Naive thymus-derived CD4-positive, alpha-beta T cell (primary cell): ENCODE measurements at regions not wholly inside any gene's neighbourhood (a gene's known extent, or its start where the extent isn't known, plus 50 kb on each side); places are given as distances from the start of the nearest gene placed in this dataset.

ENCODE experiments used
- ATAC-seq: fragments of 150-1000 bp; cut with Tn5 transposase; 2 replicates; pipeline ENCODE4 v1.10.0; 2021; ENCODE audit warnings: mild to moderate bottlenecking, moderate library complexity
- CTCF ChIA-PET: fragments of 350-600 bp; sonication (Branson Sonifier 250); formaldehyde crosslinking; loops from one replicate; lab custom pipeline; 2021; ENCODE audit warnings: antibody characterized with exemption; lab: Charles Lee
- POLR2A ChIA-PET: fragments of 350-600 bp; sonication (Branson Sonifier 250); formaldehyde crosslinking; loops from one replicate; lab custom pipeline; 2021; ENCODE audit warnings: antibody characterized with exemption, inconsistent platforms; lab: Charles Lee
- DNase-seq, 9 donors: peaks; one replicate each; pipeline versions ENCODE4 v3.0.0 to v3.0.0-alpha.2; 2020 to 2022; ENCODE audit warnings: mixed read lengths in 1 of 9
- H3K27ac ChIP-seq: one replicate; pipeline ENCODE4 v1.7.0; 2013; ENCODE audit warnings: mild to moderate bottlenecking, low read depth, low read length, moderate library complexity
- H3K27me3 ChIP-seq, 2 donors: one replicate each; pipeline ENCODE4 v1.7.0; 2013; ENCODE audit warnings: low read length in 2 of 2, mild to moderate bottlenecking in 2 of 2, moderate library complexity in 2 of 2; ENCODE audit not compliant: control insufficient read depth in 2 of 2, insufficient read depth in 2 of 2
- H3K36me3 ChIP-seq, 3 experiments: 1 replicate in 2 of 3; 2 replicates in 1 of 3; pipeline ENCODE4 v1.7.0; 2013; ENCODE audit warnings: low read length in 3 of 3, mild to moderate bottlenecking in 3 of 3, moderate library complexity in 1 of 3; ENCODE audit not compliant: insufficient read depth in 3 of 3, control insufficient read depth in 2 of 3
- H3K4me1 ChIP-seq, 2 donors: one replicate each; pipeline ENCODE4 v1.7.0; 2013; ENCODE audit warnings: low read length in 2 of 2, mild to moderate bottlenecking in 2 of 2, moderate library complexity in 1 of 2; ENCODE audit not compliant: control insufficient read depth in 2 of 2, insufficient read depth in 2 of 2
- H3K4me3 ChIP-seq: 2 replicates; pipeline ENCODE4 v1.7.0; 2013; ENCODE audit warnings: mild to moderate bottlenecking, low read length
- H3K9me3 ChIP-seq, 3 experiments: 1 replicate in 2 of 3; 2 replicates in 1 of 3; pipeline ENCODE4 v1.7.0; 2013; ENCODE audit warnings: low read length in 3 of 3; ENCODE audit not compliant: control insufficient read depth in 2 of 3
- H3K27ac Mint-ChIP-seq, 9 donors: one replicate each; pipeline ENCODE4 v1.8.0; 2020 to 2022; ENCODE audit warnings: mixed read lengths in 9 of 9, mild to moderate bottlenecking in 8 of 9, moderate library complexity in 5 of 9, inconsistent platforms in 2 of 9
- H3K27me3 Mint-ChIP-seq, 5 donors: one replicate each; pipeline ENCODE4 v1.8.0; 2021 to 2022; ENCODE audit warnings: mixed read lengths in 5 of 5, mild to moderate bottlenecking in 1 of 5
- H3K36me3 Mint-ChIP-seq, 5 donors: one replicate each; pipeline ENCODE4 v1.8.0; 2020 to 2022; ENCODE audit warnings: mixed read lengths in 5 of 5, mild to moderate bottlenecking in 3 of 5, inconsistent platforms in 1 of 5
- H3K4me1 Mint-ChIP-seq, 7 donors: one replicate each; pipeline ENCODE4 v1.8.0; 2020 to 2022; ENCODE audit warnings: mixed read lengths in 7 of 7, mild to moderate bottlenecking in 3 of 7, inconsistent platforms in 1 of 7
- H3K4me3 Mint-ChIP-seq, 10 donors: one replicate each; pipeline ENCODE4 v1.8.0; 2020 to 2022; ENCODE audit warnings: mild to moderate bottlenecking in 10 of 10, mixed read lengths in 10 of 10, moderate library complexity in 6 of 10, inconsistent platforms in 2 of 10
- H3K9me3 Mint-ChIP-seq, 11 donors: one replicate each; pipeline ENCODE4 v1.8.0; 2020 to 2022; ENCODE audit warnings: mixed read lengths in 11 of 11, mild to moderate bottlenecking in 4 of 11, inconsistent platforms in 1 of 11, moderate library complexity in 1 of 11
- intact Hi-C, 2 donors: fragments of 100-400 bp; cut with micrococcal nuclease; formaldehyde crosslinking; loops; one replicate each; pipeline ENCODE4 v1.15.1; 2023

DNA sequence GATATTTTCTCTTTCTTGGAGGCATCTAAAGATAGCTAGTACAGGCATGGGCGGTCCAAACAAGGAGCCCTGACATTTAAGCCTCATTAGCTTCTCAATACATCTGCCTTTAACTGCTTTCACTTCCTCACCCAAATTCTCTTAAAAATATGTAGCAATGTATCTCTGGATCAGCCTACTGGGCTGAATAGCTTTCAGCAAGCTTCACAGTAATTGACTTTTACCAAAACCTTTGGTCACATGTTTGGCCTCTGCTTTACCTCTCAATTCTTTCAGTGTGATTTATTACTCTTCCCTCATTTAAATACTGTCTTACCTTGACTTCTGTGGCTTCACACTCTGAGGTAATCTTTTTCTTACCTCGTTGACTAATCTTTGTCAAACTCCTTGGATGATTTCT, 1618.1 kb downstream of the GRIK2 start:
- no peak overlapping the region for H3K4me3 ChIP-seq
- no peaks in the 10 kb centered on the region for H3K36me3 Mint-ChIP-seq
- H3K27ac Mint-ChIP-seq, result no peak overlapping the region
- CTCF ChIA-PET, result no interaction called here
- POLR2A ChIA-PET, result no interaction called here
- H3K4me1 Mint-ChIP-seq, result no peaks in the 10 kb centered on the region
- H3K4me3 Mint-ChIP-seq, result no peak overlapping the region
- H3K4me1 ChIP-seq, result no peaks in the 10 kb centered on the region
- no peak for DNase-seq
- intact Hi-C loops, result no loop called here
- no peaks in the 10 kb centered on the region for H3K9me3 ChIP-seq
- no peaks in the 10 kb centered on the region for H3K27me3 ChIP-seq
- H3K27ac ChIP-seq, result no peak overlapping the region
- H3K9me3 Mint-ChIP-seq, result peaks cover 0 to 26% (median 7%) of the 10 kb centered on the region in 11 donors
- no peaks in the 10 kb centered on the region for H3K27me3 Mint-ChIP-seq
- no peaks in the 10 kb centered on the region for H3K36me3 ChIP-seq
- no peak for ATAC-seq

DNA sequence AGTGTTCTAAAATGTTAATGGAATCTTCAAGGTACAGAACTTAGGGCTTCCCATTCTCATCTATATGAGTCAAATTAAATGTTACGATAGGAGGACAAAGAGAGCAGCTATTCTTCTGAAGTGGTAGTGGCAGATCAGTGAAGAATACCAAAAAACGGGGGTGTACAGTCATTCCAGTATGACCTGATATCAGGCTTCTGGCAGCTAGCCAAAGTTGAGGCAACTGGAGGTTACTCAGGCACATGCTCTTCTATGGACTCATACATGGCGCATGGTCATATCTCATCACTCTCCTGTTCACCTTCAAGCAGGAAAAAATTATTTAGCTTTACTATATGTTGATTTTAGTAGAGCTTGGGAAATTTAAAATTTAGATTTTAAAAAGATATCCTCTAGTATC, 1608.8 kb downstream of the GRIK2 start:
- DNase-seq (no peak), ATAC-seq (no peak)
- intact Hi-C loops, result no loop called here
- Mint-ChIP-seq H3K4me1 (no peaks in the 10 kb centered on the region), H3K27ac (no peak overlapping the region), H3K9me3 (peaks cover 4 to 23% (median 10%) of the 10 kb centered on the region in 11 donors), H3K4me3 (no peak overlapping the region), H3K27me3 (no peaks in the 10 kb centered on the region), H3K36me3 (peaks cover 0 to 9% (median 0%) of the 10 kb centered on the region in 5 donors)
- Histone ChIP-seq H3K27ac (no peak overlapping the region), H3K9me3 (no peaks in the 10 kb centered on the region), H3K4me1 (no peaks in the 10 kb centered on the region), H3K4me3 (no peak overlapping the region), H3K27me3 (no peaks in the 10 kb centered on the region), H3K36me3 (no peaks in the 10 kb centered on the region)
- POLR2A ChIA-PET, result no interaction called here
- CTCF ChIA-PET, result no interaction called here

DNA sequence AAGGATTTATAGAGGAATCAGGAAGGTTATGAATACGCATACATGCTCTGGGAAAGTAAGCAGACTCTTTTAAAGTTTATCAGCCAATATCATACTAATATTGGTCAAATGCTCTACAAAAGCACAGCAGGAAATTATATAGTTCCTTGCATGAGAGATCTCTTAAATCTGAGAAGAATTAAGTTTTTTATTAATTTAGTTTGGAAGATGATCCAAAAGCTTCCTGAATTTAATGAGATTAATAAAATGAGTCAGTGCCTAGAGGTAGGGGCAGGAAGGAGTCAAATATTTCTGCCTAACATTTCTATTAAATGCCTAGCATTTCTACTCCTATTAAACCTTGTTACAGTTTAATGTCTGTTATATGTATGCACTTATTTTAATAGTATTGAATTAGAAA, 1608.2 kb downstream of the GRIK2 start:
- H3K9me3 Mint-ChIP-seq, result peaks cover 2 to 23% (median 10%) of the 10 kb centered on the region in 11 donors
- H3K4me1 Mint-ChIP-seq, result no peaks in the 10 kb centered on the region
- CTCF ChIA-PET, result no interaction called here
- H3K27ac ChIP-seq, result no peak overlapping the region
- H3K9me3 ChIP-seq, result no peaks in the 10 kb centered on the region
- no peak overlapping the region for H3K4me3 ChIP-seq
- no peaks in the 10 kb centered on the region for H3K36me3 ChIP-seq
- no peaks in the 10 kb centered on the region for H3K4me1 ChIP-seq
- no peaks in the 10 kb centered on the region for H3K27me3 Mint-ChIP-seq
- H3K27ac Mint-ChIP-seq, result no peak overlapping the region
- H3K4me3 Mint-ChIP-seq, result no peak overlapping the region
- POLR2A ChIA-PET, result no interaction called here
- DNase-seq (no peak), ATAC-seq (no peak)
- intact Hi-C loops, result no loop called here
- peaks cover 0 to 9% (median 0%) of the 10 kb centered on the region in 5 donors for H3K36me3 Mint-ChIP-seq
- H3K27me3 ChIP-seq, result no peaks in the 10 kb centered on the region

DNA sequence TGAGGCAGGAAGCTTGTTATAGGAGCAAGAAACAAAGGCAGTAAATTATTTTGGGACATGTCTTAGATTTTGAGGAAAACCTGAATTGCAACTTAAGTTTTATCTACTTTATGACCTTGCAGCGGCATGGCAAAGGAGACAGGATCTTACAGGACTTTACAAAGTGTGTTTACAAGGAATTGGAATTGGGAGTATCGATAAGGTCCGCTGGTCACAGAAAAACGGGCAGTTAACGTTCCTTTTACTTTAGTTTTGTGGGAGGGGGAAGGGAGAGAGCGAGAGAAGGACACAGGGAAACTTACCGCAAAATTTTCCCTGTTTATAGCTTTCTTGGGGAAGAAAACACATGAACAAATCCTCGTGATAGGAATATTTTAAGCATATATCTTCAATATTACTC, 1607.2 kb downstream of the GRIK2 start:
- POLR2A ChIA-PET, result no interaction called here
- Mint-ChIP-seq H3K9me3 (peaks cover 2 to 20% (median 6%) of the 10 kb centered on the region in 11 donors), H3K27ac (no peak overlapping the region), H3K27me3 (no peaks in the 10 kb centered on the region), H3K4me1 (no peaks in the 10 kb centered on the region), H3K4me3 (no peak overlapping the region), H3K36me3 (peaks cover 0 to 9% (median 0%) of the 10 kb centered on the region in 5 donors)
- Histone ChIP-seq H3K27me3 (no peaks in the 10 kb centered on the region), H3K9me3 (no peaks in the 10 kb centered on the region), H3K27ac (no peak overlapping the region), H3K4me1 (no peaks in the 10 kb centered on the region), H3K36me3 (no peaks in the 10 kb centered on the region), H3K4me3 (no peak overlapping the region)
- DNase-seq (no peak), ATAC-seq (no peak)
- CTCF ChIA-PET, result no interaction called here
- intact Hi-C loops, result no loop called here

DNA sequence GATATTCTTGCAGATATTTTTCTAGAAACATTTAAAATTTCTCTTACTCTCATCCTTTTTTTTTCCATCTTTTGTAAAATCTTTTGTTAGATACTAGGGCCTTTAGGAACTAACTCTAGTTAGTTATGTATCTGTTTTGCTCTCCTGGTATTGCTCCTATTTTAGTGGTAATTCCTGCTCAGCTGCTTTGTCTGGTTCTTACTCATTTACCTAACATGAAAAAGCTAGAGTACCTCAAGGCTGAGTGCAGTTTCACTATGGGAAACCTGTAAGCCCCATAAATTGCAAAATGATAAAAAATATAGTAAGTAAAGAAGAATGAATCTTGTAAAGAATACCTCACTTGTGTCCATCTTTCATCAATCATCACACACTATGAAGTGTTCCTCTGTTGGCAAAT, 1602.0 kb downstream of the GRIK2 start:
- Histone ChIP-seq H3K27me3 (no peaks in the 10 kb centered on the region), H3K9me3 (no peaks in the 10 kb centered on the region), H3K36me3 (no peaks in the 10 kb centered on the region), H3K4me3 (no peak overlapping the region), H3K27ac (no peak overlapping the region), H3K4me1 (no peaks in the 10 kb centered on the region)
- Mint-ChIP-seq H3K27me3 (no peaks in the 10 kb centered on the region), H3K4me1 (no peaks in the 10 kb centered on the region), H3K27ac (no peak overlapping the region), H3K9me3 (peaks cover 0 to 11% (median 2%) of the 10 kb centered on the region in 11 donors), H3K36me3 (peaks cover 0 to 3% (median 0%) of the 10 kb centered on the region in 5 donors), H3K4me3 (no peak overlapping the region)
- CTCF ChIA-PET, result no interaction called here
- DNase-seq (no peak), ATAC-seq (no peak)
- POLR2A ChIA-PET, result no interaction called here
- intact Hi-C loops, result no loop called here

DNA sequence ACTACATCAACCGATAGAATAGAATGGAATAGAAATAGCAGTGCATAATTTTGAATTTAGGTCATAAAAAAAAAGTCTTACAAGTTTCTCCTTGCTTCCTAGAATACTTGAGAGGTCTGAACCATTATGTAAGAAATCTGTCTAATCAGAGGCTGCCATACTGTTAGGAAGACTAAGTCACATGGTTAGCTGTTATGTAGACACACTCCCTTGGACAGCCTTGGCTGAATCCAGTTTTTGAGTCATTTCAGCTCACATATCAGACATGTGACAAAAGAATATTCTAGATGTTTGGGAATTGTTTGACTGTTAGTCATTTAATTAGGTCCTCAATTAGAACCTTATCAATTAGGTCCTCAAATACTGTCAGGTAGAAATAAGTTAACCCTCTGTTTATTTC, 1601.4 kb downstream of the GRIK2 start:
- Mint-ChIP-seq H3K27ac (no peak overlapping the region), H3K27me3 (no peaks in the 10 kb centered on the region), H3K36me3 (no peaks in the 10 kb centered on the region), H3K4me1 (no peaks in the 10 kb centered on the region), H3K9me3 (peaks cover 0 to 8% (median 1%) of the 10 kb centered on the region in 11 donors), H3K4me3 (no peak overlapping the region)
- CTCF ChIA-PET, result no interaction called here
- no peaks in the 10 kb centered on the region for H3K36me3 ChIP-seq
- no peak overlapping the region for H3K27ac ChIP-seq
- ATAC-seq, result no peak
- no peak overlapping the region for H3K4me3 ChIP-seq
- DNase-seq, result no peak
- POLR2A ChIA-PET, result no interaction called here
- no peaks in the 10 kb centered on the region for H3K27me3 ChIP-seq
- no peaks in the 10 kb centered on the region for H3K9me3 ChIP-seq
- no peaks in the 10 kb centered on the region for H3K4me1 ChIP-seq
- intact Hi-C loops, result no loop called here

DNA sequence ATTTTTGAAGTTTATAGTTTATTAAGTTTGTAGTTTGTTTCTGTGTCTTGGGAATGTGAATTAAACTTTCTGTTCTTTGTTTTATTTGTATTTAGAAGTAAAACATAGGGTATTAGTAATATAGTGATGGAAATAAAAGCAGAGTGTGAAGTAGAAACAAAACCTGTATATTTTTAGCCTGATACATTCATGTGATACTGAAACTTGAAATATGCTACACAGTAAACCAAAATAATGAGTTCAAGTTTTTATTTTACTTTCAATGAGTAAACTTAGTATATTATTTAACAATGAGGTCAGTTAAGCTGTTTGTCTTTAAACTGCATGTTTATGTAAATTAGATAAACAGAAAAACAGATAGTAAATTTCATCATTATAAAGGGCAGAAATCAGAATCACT, 1592.6 kb downstream of the GRIK2 start:
- H3K4me3 ChIP-seq, result no peak overlapping the region
- intact Hi-C loops, result no loop called here
- Mint-ChIP-seq H3K27ac (no peak overlapping the region), H3K36me3 (no peaks in the 10 kb centered on the region), H3K27me3 (no peaks in the 10 kb centered on the region), H3K4me3 (no peak overlapping the region), H3K4me1 (no peaks in the 10 kb centered on the region), H3K9me3 (peaks cover 0 to 11% (median 0%) of the 10 kb centered on the region in 11 donors)
- ChIA-PET POLR2A (no interaction called here), CTCF (no interaction called here)
- no peaks in the 10 kb centered on the region for H3K4me1 ChIP-seq
- H3K9me3 ChIP-seq, result no peaks in the 10 kb centered on the region
- DNase-seq (no peak), ATAC-seq (no peak)
- no peaks in the 10 kb centered on the region for H3K27me3 ChIP-seq
- H3K27ac ChIP-seq, result no peak overlapping the region
- no peaks in the 10 kb centered on the region for H3K36me3 ChIP-seq
